H9 (cell line): ENCODE measurements at regions not wholly inside any gene's neighbourhood (a gene's known extent, or its start where the extent isn't known, plus 50 kb on each side); places are given as distances from the start of the nearest gene placed in this dataset.

ENCODE experiments used
- DNase-seq: peaks from one replicate; pipeline ENCODE4 v3.0.0-alpha.2; 2017
- H2AFZ ChIP-seq: one replicate; pipeline ENCODE4 v1.6.1; 2013; ENCODE audit warnings: mild to moderate bottlenecking, low read length, control low read depth, moderate library complexity
- H2AK5ac ChIP-seq: 2 replicates; pipeline ENCODE4 v1.6.1; 2013; ENCODE audit warnings: low read length, control low read depth, mixed read lengths; ENCODE audit not compliant: insufficient read length
- H2BK120ac ChIP-seq: one replicate; pipeline ENCODE4 v1.6.1; 2013; ENCODE audit warnings: low read depth, mild to moderate bottlenecking, low read length, control low read depth, inconsistent platforms; ENCODE audit not compliant: poor library complexity, severe bottlenecking
- H2BK12ac ChIP-seq: 2 replicates; pipeline ENCODE4 v1.6.1; 2013; ENCODE audit warnings: low read length, control low read depth, mixed read lengths, low read depth; ENCODE audit not compliant: insufficient read length
- H2BK15ac ChIP-seq: 2 replicates; pipeline ENCODE4 v1.6.1; 2013; ENCODE audit warnings: low read depth, low read length, control low read depth
- H2BK20ac ChIP-seq: one replicate; pipeline ENCODE4 v1.6.1; 2013; ENCODE audit warnings: low read depth, mild to moderate bottlenecking, low read length, control low read depth, inconsistent platforms; ENCODE audit not compliant: poor library complexity, severe bottlenecking
- H2BK5ac ChIP-seq: 2 replicates; pipeline ENCODE4 v1.6.1; 2013; ENCODE audit warnings: low read length, control low read depth, mixed read lengths; ENCODE audit not compliant: insufficient read length
- H3K14ac ChIP-seq: 2 replicates; pipeline ENCODE4 v1.6.1; 2013; ENCODE audit warnings: low read length, control low read depth; ENCODE audit not compliant: insufficient read depth
- H3K18ac ChIP-seq: 2 replicates; pipeline ENCODE4 v1.6.1; 2013; ENCODE audit warnings: low read depth, mild to moderate bottlenecking, mixed read lengths, low read length, control low read depth; ENCODE audit not compliant: insufficient read length
- H3K23ac ChIP-seq: 2 replicates; pipeline ENCODE4 v1.6.1; 2013; ENCODE audit warnings: low read length, control low read depth, mixed read lengths, low read depth; ENCODE audit not compliant: insufficient read length
- H3K23me2 ChIP-seq: 2 replicates; pipeline ENCODE4 v1.6.1; 2013; ENCODE audit warnings: low read depth, mild to moderate bottlenecking, mixed read lengths, low read length, control low read depth; ENCODE audit not compliant: insufficient read length, poor library complexity, severe bottlenecking
- H3K27ac ChIP-seq: 2 replicates; pipeline ENCODE4 v1.5.1; 2013; ENCODE audit warnings: low read length, control low read depth, mixed read lengths, low read depth; ENCODE audit not compliant: insufficient read length
- H3K27me3 ChIP-seq: 2 replicates; pipeline ENCODE4 v1.6.1; 2013; ENCODE audit warnings: low read length, control low read depth, inconsistent platforms; ENCODE audit not compliant: insufficient read depth
- H3K4ac ChIP-seq: 2 replicates; pipeline ENCODE4 v1.6.1; 2013; ENCODE audit warnings: low read depth, mild to moderate bottlenecking, control low read depth, inconsistent platforms, low read length, moderate library complexity
- H3K4me1 ChIP-seq: 2 replicates; pipeline ENCODE4 v1.6.1; 2013; ENCODE audit warnings: low read length, control low read depth, inconsistent platforms; ENCODE audit not compliant: insufficient read depth
- H3K4me2 ChIP-seq: 2 replicates; pipeline ENCODE4 v1.6.1; 2013; ENCODE audit warnings: low read length, control low read depth, mixed read lengths; ENCODE audit not compliant: insufficient read length, insufficient read depth
- H3K56ac ChIP-seq: 2 replicates; pipeline ENCODE4 v1.6.1; 2013; ENCODE audit warnings: low read depth, mild to moderate bottlenecking, mixed read lengths, low read length, control low read depth; ENCODE audit not compliant: insufficient read length
- H3K79me1 ChIP-seq: 2 replicates; pipeline ENCODE4 v1.6.1; 2013; ENCODE audit warnings: low read depth, mild to moderate bottlenecking, moderate library complexity, low read length, control low read depth, inconsistent platforms; ENCODE audit not compliant: insufficient read depth, poor library complexity, severe bottlenecking
- H3K79me2 ChIP-seq: 2 replicates; pipeline ENCODE4 v1.6.1; 2013; ENCODE audit warnings: low read length, control low read depth, inconsistent platforms; ENCODE audit not compliant: insufficient read depth
- H3K9ac ChIP-seq: 2 replicates; pipeline ENCODE4 v1.6.1; 2013; ENCODE audit warnings: low read length, control low read depth, mixed read lengths; ENCODE audit not compliant: insufficient read length; ENCODE audit errors: extremely low read depth
- H3K9me3 ChIP-seq: one replicate; pipeline ENCODE4 v1.6.1; 2013; ENCODE audit warnings: low read depth, low read length, inconsistent platforms; ENCODE audit not compliant: control insufficient read depth
- H3T11ph ChIP-seq: one replicate; pipeline ENCODE4 v1.6.1; 2013; ENCODE audit warnings: mild to moderate bottlenecking, low read length, control low read depth, inconsistent platforms
- H4K20me1 ChIP-seq: one replicate; pipeline ENCODE4 v1.6.1; 2013; ENCODE audit not compliant: control insufficient read depth, insufficient read length, insufficient read depth
- H4K5ac ChIP-seq: 2 replicates; pipeline ENCODE4 v1.6.1; 2013; ENCODE audit warnings: low read depth, mild to moderate bottlenecking, mixed read lengths, low read length, control low read depth; ENCODE audit not compliant: insufficient read length
- H4K8ac ChIP-seq: replicated peaks from 2 replicates; pipeline ENCODE4 v1.6.1; 2013; ENCODE audit warnings: low read length, control low read depth, mixed read lengths, low read depth; ENCODE audit not compliant: insufficient read length
- H4K91ac ChIP-seq: 2 replicates; pipeline ENCODE4 v1.6.1; 2013; ENCODE audit warnings: low read depth, mild to moderate bottlenecking, moderate library complexity, mixed read lengths, low read length, control low read depth; ENCODE audit not compliant: insufficient read length
- H3K27ac Mint-ChIP-seq, 3 experiments: 2 replicates in 2 of 3; 3 replicates in 1 of 3; pipeline ENCODE4 v1.8.0; 2020 to 2021; ENCODE audit warnings: mixed read lengths in 3 of 3, mild to moderate bottlenecking in 1 of 3, moderate library complexity in 1 of 3
- H3K27me3 Mint-ChIP-seq: 2 replicates; pipeline ENCODE4 v1.8.0; 2021; ENCODE audit warnings: low read depth, mild to moderate bottlenecking, moderate library complexity, mixed read lengths
- H3K36me3 Mint-ChIP-seq, 3 experiments: 2 replicates in 2 of 3; 3 replicates in 1 of 3; pipeline ENCODE4 v1.8.0; 2020 to 2021; ENCODE audit warnings: low read depth in 3 of 3, mixed read lengths in 3 of 3; ENCODE audit not compliant: insufficient read depth in 1 of 3
- H3K4me1 Mint-ChIP-seq, 2 experiments: 2 replicates each; pipeline ENCODE4 v1.8.0; 2020; ENCODE audit warnings: mixed read lengths in 2 of 2
- H3K4me3 Mint-ChIP-seq, 2 experiments: 2 replicates in 1 of 2; 3 replicates in 1 of 2; pipeline ENCODE4 v1.8.0; 2020 to 2021; ENCODE audit warnings: mild to moderate bottlenecking in 2 of 2, mixed read lengths in 2 of 2, moderate library complexity in 1 of 2
- H3K9me3 Mint-ChIP-seq, 2 experiments: 2 replicates in 1 of 2; 3 replicates in 1 of 2; pipeline ENCODE4 v1.8.0; 2020; ENCODE audit warnings: mild to moderate bottlenecking in 2 of 2, mixed read lengths in 2 of 2, moderate library complexity in 1 of 2
- CTCF ChIP-seq: fragments of 200-600 bp; sonication (generic); conservative IDR thresholded peaks from 3 replicates; pipeline ENCODE4 v1.8.0; 2021; ENCODE audit warnings: antibody characterized with exemption, mild to moderate bottlenecking
- WGBS: extraction: QIAGEN DNeasy Blood & Tissue Kit; methylation state at CpG from one replicate; pipeline ENCODE4 v1.1.7; 2013; ENCODE audit warnings: missing lambda C conversion rate, low lambda C conversion rate, mixed read lengths; ENCODE audit not compliant: insufficient read length; ENCODE audit errors: extremely low coverage; 5-methylcytosine and 5-hydroxymethylcytosine counted together

GRCh38 chr5:89759802-89760201 lies 649.8 kb downstream of the CETN3 start:
- H2BK5ac ChIP-seq, result no peak overlapping the region
- no peaks in the 10 kb centered on the region for H4K20me1 ChIP-seq
- Mint-ChIP-seq H3K4me3 (no peak overlapping the region), H3K4me1 (no peaks in the 10 kb centered on the region), H3K36me3 (no peaks in the 10 kb centered on the region), H3K9me3 (no peaks in the 10 kb centered on the region), H3K27me3 (no peaks in the 10 kb centered on the region), H3K27ac (no peak overlapping the region)
- no CpG with 5 or more reads among the region's 1 CpG for WGBS
- H3K14ac ChIP-seq, result no peak overlapping the region
- H2BK12ac ChIP-seq, result no peak overlapping the region
- no peak overlapping the region for H2BK120ac ChIP-seq
- no peak overlapping the region for H3K56ac ChIP-seq
- H2BK20ac ChIP-seq, result no peak overlapping the region
- no peak overlapping the region for H4K8ac ChIP-seq
- H3K9me3 ChIP-seq, result no peaks in the 10 kb centered on the region
- no peak overlapping the region for H2AK5ac ChIP-seq
- no peaks in the 10 kb centered on the region for H3K4me1 ChIP-seq
- H2BK15ac ChIP-seq, result no peak overlapping the region
- no peak overlapping the region for H4K91ac ChIP-seq
- H3K27me3 ChIP-seq, result no peaks in the 10 kb centered on the region
- no peak overlapping the region for H3K4me2 ChIP-seq
- no peaks in the 10 kb centered on the region for H3K79me2 ChIP-seq
- H3K23me2 ChIP-seq, result no peaks in the 10 kb centered on the region
- H3T11ph ChIP-seq, result no peak overlapping the region
- H3K9ac ChIP-seq, result no peak overlapping the region
- H4K5ac ChIP-seq, result no peak overlapping the region
- H2AFZ ChIP-seq, result no peak overlapping the region
- H3K4ac ChIP-seq, result no peak overlapping the region
- no peak overlapping the region for H3K27ac ChIP-seq
- TF ChIP-seq CTCF, result no peak
- H3K79me1 ChIP-seq, result no peaks in the 10 kb centered on the region
- DNase-seq, result no peak
- no peak overlapping the region for H3K23ac ChIP-seq
- H3K18ac ChIP-seq, result no peak overlapping the region
